ENCODE measurements at regions not wholly inside any gene's neighbourhood (a gene's known extent, or its start where the extent isn't known, plus 50 kb on each side); places are given as distances from the start of the nearest gene placed in this dataset.

- Mint-ChIP-seq H3K27me3 (no peaks in the 10 kb centered on the region), H3K27ac (no peak overlapping the region), H3K9me3 (no peaks in the 10 kb centered on the region), H3K4me1 (no peaks in the 10 kb centered on the region), H3K4me3 (no peak overlapping the region)
- ATAC-seq (peak; percentile 33), DNase-seq (no peak)
Observed at GRCh38 chr18:37783771-37784170, 218.2 kb upstream of the CELF4 start.

GRCh38 chr18:37779220-37779619, 213.6 kb upstream of the CELF4 start:
- H3K27me3 Mint-ChIP-seq = peaks cover 9% of the 10 kb centered on the region
- no peak overlapping the region for H3K27ac Mint-ChIP-seq
- DNase-seq (no peak), ATAC-seq (no peak)
- no peaks in the 10 kb centered on the region for H3K4me1 Mint-ChIP-seq
- no peaks in the 10 kb centered on the region for H3K9me3 Mint-ChIP-seq
- no peak overlapping the region for H3K4me3 Mint-ChIP-seq

GRCh38 chr18:37778417-37779165, 213.0 kb upstream of the CELF4 start:
- peaks cover 9% of the 10 kb centered on the region for H3K27me3 Mint-ChIP-seq
- H3K27ac Mint-ChIP-seq = no peak overlapping the region
- no peak overlapping the region for H3K4me3 Mint-ChIP-seq
- H3K4me1 Mint-ChIP-seq = no peaks in the 10 kb centered on the region
- no peaks in the 10 kb centered on the region for H3K9me3 Mint-ChIP-seq
- peak; percentile 28 to 34 for DNase-seq
- ATAC-seq = no peak

GRCh38 chr18:37769826-37770225, 204.2 kb upstream of the CELF4 start:
- H3K27me3 Mint-ChIP-seq = peaks cover under 1% of the 10 kb centered on the region
- DNase-seq (no peak), ATAC-seq (no peak)
- H3K27ac Mint-ChIP-seq = no peak overlapping the region
- no peaks in the 10 kb centered on the region for H3K4me1 Mint-ChIP-seq
- H3K9me3 Mint-ChIP-seq = no peaks in the 10 kb centered on the region
- no peak overlapping the region for H3K4me3 Mint-ChIP-seq

- no peak for ATAC-seq
- Mint-ChIP-seq H3K27ac (no peak overlapping the region), H3K27me3 (no peaks in the 10 kb centered on the region), H3K4me1 (no peaks in the 10 kb centered on the region), H3K9me3 (no peaks in the 10 kb centered on the region), H3K4me3 (no peak overlapping the region)
- DNase-seq = no peak
Observed at GRCh38 chr18:37764541-37765288, 199.1 kb upstream of the CELF4 start.

- ATAC-seq = no peak
- H3K4me3 Mint-ChIP-seq = no peak overlapping the region
- H3K27ac Mint-ChIP-seq = no peak overlapping the region
- DNase-seq = no peak
- H3K9me3 Mint-ChIP-seq = peaks cover 0 to 9% of the 10 kb centered on the region in 2 donors
- H3K4me1 Mint-ChIP-seq = no peaks in the 10 kb centered on the region
- H3K27me3 Mint-ChIP-seq = peaks cover 8% of the 10 kb centered on the region
Observed at GRCh38 chr18:37762076-37762621, 196.6 kb upstream of the CELF4 start.

- DNase-seq (no peak), ATAC-seq (no peak)
- H3K27ac Mint-ChIP-seq = no peak overlapping the region
- H3K4me1 Mint-ChIP-seq = no peaks in the 10 kb centered on the region
- H3K9me3 Mint-ChIP-seq = peaks cover 4 to 9% of the 10 kb centered on the region in 2 donors
- H3K27me3 Mint-ChIP-seq = peaks cover 8% of the 10 kb centered on the region
- H3K4me3 Mint-ChIP-seq = no peak overlapping the region
Observed at GRCh38 chr18:37754141-37754540, 188.5 kb upstream of the CELF4 start.

- Mint-ChIP-seq H3K27ac (no peak overlapping the region), H3K4me3 (no peak overlapping the region), H3K9me3 (peaks cover 0 to 2% of the 10 kb centered on the region in 2 donors), H3K4me1 (no peaks in the 10 kb centered on the region), H3K27me3 (peaks cover 7% of the 10 kb centered on the region)
- no peak for DNase-seq
- no peak for ATAC-seq
Observed at GRCh38 chr18:37742436-37742835, 176.8 kb upstream of the CELF4 start.

GRCh38 chr18:37741032-37741623, 175.5 kb upstream of the CELF4 start:
- Mint-ChIP-seq H3K27ac (no peak overlapping the region), H3K4me3 (no peak overlapping the region), H3K27me3 (no peaks in the 10 kb centered on the region), H3K9me3 (peaks cover 0 to 8% of the 10 kb centered on the region in 2 donors), H3K4me1 (no peaks in the 10 kb centered on the region)
- DNase-seq = no peak
- no peak for ATAC-seq

- ATAC-seq (no peak), DNase-seq (no peak)
- Mint-ChIP-seq H3K4me3 (no peak overlapping the region), H3K27me3 (no peaks in the 10 kb centered on the region), H3K27ac (no peak overlapping the region), H3K4me1 (no peaks in the 10 kb centered on the region), H3K9me3 (peaks cover 8 to 9% of the 10 kb centered on the region in 2 donors)
Observed at GRCh38 chr18:37734406-37734805, 168.8 kb upstream of the CELF4 start.

GRCh38 chr18:37729716-37730115, 164.1 kb upstream of the CELF4 start:
- H3K27ac Mint-ChIP-seq = no peak overlapping the region
- no peaks in the 10 kb centered on the region for H3K4me1 Mint-ChIP-seq
- peaks cover 0 to 9% of the 10 kb centered on the region in 2 donors for H3K9me3 Mint-ChIP-seq
- ATAC-seq = no peak
- H3K4me3 Mint-ChIP-seq = no peak overlapping the region
- no peaks in the 10 kb centered on the region for H3K27me3 Mint-ChIP-seq
- DNase-seq = no peak

GRCh38 chr18:37724206-37724605, 158.6 kb upstream of the CELF4 start:
- Mint-ChIP-seq H3K9me3 (no peaks in the 10 kb centered on the region), H3K4me1 (no peaks in the 10 kb centered on the region), H3K4me3 (no peak overlapping the region), H3K27me3 (no peaks in the 10 kb centered on the region), H3K27ac (no peak overlapping the region)
- no peak for DNase-seq
- ATAC-seq = no peak

- Mint-ChIP-seq H3K4me3 (no peak overlapping the region), H3K4me1 (no peaks in the 10 kb centered on the region), H3K27me3 (no peaks in the 10 kb centered on the region), H3K27ac (no peak overlapping the region), H3K9me3 (no peaks in the 10 kb centered on the region)
- no peak for ATAC-seq
- DNase-seq = no peak
Observed at GRCh38 chr18:37721544-37722522, 156.2 kb upstream of the CELF4 start.

- Mint-ChIP-seq H3K27ac (no peak overlapping the region), H3K4me1 (no peaks in the 10 kb centered on the region), H3K4me3 (no peak overlapping the region), H3K27me3 (no peaks in the 10 kb centered on the region), H3K9me3 (no peaks in the 10 kb centered on the region)
- no peak for DNase-seq
- ATAC-seq = no peak
Observed at GRCh38 chr18:37720663-37721062, 155.1 kb upstream of the CELF4 start.

GRCh38 chr18:37717656-37718055, 152.1 kb upstream of the CELF4 start:
- no peak for ATAC-seq
- H3K4me1 Mint-ChIP-seq = no peaks in the 10 kb centered on the region
- H3K27ac Mint-ChIP-seq = no peak overlapping the region
- H3K4me3 Mint-ChIP-seq = no peak overlapping the region
- H3K9me3 Mint-ChIP-seq = peaks cover 0 to 5% of the 10 kb centered on the region in 2 donors
- no peak for DNase-seq
- no peaks in the 10 kb centered on the region for H3K27me3 Mint-ChIP-seq
